ENCODE measurements at regions not wholly inside any gene's neighbourhood (a gene's known extent, or its start where the extent isn't known, plus 50 kb on each side); places are given as distances from the start of the nearest gene placed in this dataset.

- TF ChIP-seq EZH2 (IDR thresholded peaks at IDR 0.05; ENCODE audit: borderline replicate concordance, low read depth, low read length, poor library complexity, severe bottlenecking) (no peak), CTCF (conservative IDR thresholded peaks at IDR 0.05; ENCODE audit: low read depth, low read length) (no peak)
Observed at GRCh38 chr7:115475206-115475605, 553.3 kb downstream of the MDFIC start.

Data from A673 (cell line).